NAMALWA (cell line): ENCODE measurements at regions not wholly inside any gene's neighbourhood (a gene's known extent, or its start where the extent isn't known, plus 50 kb on each side); places are given as distances from the start of the nearest gene placed in this dataset.
"Not testable (repeated sequence)": the region's sequence is repeated elsewhere in the genome, so short reads cannot be mapped to it uniquely, and the experiment has no call there.

Experiments used
- DNase-seq: peaks from one replicate; pipeline ENCODE4 v3.0.0-alpha.2; 2015; ENCODE audit warnings: low spot score

GRCh38 chr21:20779321-20779720, 218.9 kb upstream of the NCAM2 start:
- DNase-seq = no peak

- no peak for DNase-seq
Measured at GRCh38 chr21:20783611-20784010, 214.6 kb upstream of the NCAM2 start.

- no peak for DNase-seq
Measured at GRCh38 chr21:20789729-20790500, 208.3 kb upstream of the NCAM2 start.

- DNase-seq = no peak
Measured at GRCh38 chr21:20800106-20800505, 198.1 kb upstream of the NCAM2 start.

GRCh38 chr21:20802201-20802600, 196.0 kb upstream of the NCAM2 start:
- DNase-seq = no peak

GRCh38 chr21:20802631-20803260, 195.5 kb upstream of the NCAM2 start:
- DNase-seq = no peak

GRCh38 chr21:20811702-20812101, 186.5 kb upstream of the NCAM2 start:
- no peak for DNase-seq

GRCh38 chr21:20814090-20814489, 184.1 kb upstream of the NCAM2 start:
- no peak for DNase-seq

- no peak for DNase-seq
Measured at GRCh38 chr21:20822666-20823065, 175.5 kb upstream of the NCAM2 start.

GRCh38 chr21:20852866-20853265, 145.3 kb upstream of the NCAM2 start:
- DNase-seq = no peak

GRCh38 chr21:20856926-20857325, 141.3 kb upstream of the NCAM2 start:
- no peak for DNase-seq

GRCh38 chr21:20874202-20874601, 124.0 kb upstream of the NCAM2 start:
- no peak for DNase-seq

GRCh38 chr21:20875742-20876141, 122.5 kb upstream of the NCAM2 start:
- DNase-seq = no peak

GRCh38 chr21:20877976-20878375, 120.2 kb upstream of the NCAM2 start:
- DNase-seq = no peak

GRCh38 chr21:20882462-20883407, 115.5 kb upstream of the NCAM2 start:
- DNase-seq = peak; percentile 50

GRCh38 chr21:20883408-20883800, 114.8 kb upstream of the NCAM2 start:
- no peak for DNase-seq

GRCh38 chr21:20902511-20902910, 95.7 kb upstream of the NCAM2 start:
- no peak for DNase-seq

- DNase-seq = no peak
Measured at GRCh38 chr21:20902998-20903397, 95.2 kb upstream of the NCAM2 start.

- not testable (repeated sequence) for DNase-seq
Measured at GRCh38 chr21:20927555-20927954, 70.7 kb upstream of the NCAM2 start.

GRCh38 chr21:20942523-20942922, 55.7 kb upstream of the NCAM2 start:
- no peak for DNase-seq

- no peak for DNase-seq
Measured at GRCh38 chr21:20943561-20943997, 54.6 kb upstream of the NCAM2 start.

- no peak for DNase-seq
Measured at GRCh38 chr21:20944139-20944538, 54.1 kb upstream of the NCAM2 start.

GRCh38 chr21:20946701-20947100, 51.5 kb upstream of the NCAM2 start:
- DNase-seq = no peak
